GM10266 (cell line): ENCODE measurements at regions not wholly inside any gene's neighbourhood (a gene's known extent, or its start where the extent isn't known, plus 50 kb on each side); places are given as distances from the start of the nearest gene placed in this dataset.

Source experiments
- DNase-seq: peaks from one replicate; pipeline ENCODE4 v3.0.0; 2012; ENCODE audit errors: extremely low spot score
- TF ChIP-seq, protein P1 (sequence below): IDR thresholded peaks from 2 replicates; pipeline ENCODE4 v1.5.1; 2012; ENCODE audit warnings: mild to moderate bottlenecking, low read depth; ENCODE audit not compliant: control insufficient read depth, insufficient read depth; ENCODE audit errors: missing control alignments

DNA sequence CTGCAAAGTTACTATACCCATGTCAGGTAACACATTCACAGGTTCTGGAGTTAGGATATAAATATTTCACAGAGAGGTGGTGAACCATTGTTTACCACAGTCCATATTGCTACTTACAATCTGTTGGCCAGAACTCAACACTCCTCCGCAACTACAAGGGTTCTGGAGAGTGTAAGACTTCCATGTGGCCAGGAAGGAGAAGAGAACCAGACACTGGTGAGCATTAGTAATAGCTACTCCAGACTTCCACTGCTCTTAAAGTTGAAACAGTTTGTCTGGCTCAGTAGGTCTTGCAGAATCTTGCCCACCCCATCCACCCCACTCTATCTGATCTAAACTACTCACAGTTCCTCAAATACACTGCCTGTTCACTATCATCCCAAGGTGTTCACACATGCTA, 369.6 kb downstream of the DUSP6 start:
- no peak for DNase-seq
- TF ChIP-seq, protein P1, sequence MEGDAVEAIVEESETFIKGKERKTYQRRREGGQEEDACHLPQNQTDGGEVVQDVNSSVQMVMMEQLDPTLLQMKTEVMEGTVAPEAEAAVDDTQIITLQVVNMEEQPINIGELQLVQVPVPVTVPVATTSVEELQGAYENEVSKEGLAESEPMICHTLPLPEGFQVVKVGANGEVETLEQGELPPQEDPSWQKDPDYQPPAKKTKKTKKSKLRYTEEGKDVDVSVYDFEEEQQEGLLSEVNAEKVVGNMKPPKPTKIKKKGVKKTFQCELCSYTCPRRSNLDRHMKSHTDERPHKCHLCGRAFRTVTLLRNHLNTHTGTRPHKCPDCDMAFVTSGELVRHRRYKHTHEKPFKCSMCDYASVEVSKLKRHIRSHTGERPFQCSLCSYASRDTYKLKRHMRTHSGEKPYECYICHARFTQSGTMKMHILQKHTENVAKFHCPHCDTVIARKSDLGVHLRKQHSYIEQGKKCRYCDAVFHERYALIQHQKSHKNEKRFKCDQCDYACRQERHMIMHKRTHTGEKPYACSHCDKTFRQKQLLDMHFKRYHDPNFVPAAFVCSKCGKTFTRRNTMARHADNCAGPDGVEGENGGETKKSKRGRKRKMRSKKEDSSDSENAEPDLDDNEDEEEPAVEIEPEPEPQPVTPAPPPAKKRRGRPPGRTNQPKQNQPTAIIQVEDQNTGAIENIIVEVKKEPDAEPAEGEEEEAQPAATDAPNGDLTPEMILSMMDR, result no peak

DNA sequence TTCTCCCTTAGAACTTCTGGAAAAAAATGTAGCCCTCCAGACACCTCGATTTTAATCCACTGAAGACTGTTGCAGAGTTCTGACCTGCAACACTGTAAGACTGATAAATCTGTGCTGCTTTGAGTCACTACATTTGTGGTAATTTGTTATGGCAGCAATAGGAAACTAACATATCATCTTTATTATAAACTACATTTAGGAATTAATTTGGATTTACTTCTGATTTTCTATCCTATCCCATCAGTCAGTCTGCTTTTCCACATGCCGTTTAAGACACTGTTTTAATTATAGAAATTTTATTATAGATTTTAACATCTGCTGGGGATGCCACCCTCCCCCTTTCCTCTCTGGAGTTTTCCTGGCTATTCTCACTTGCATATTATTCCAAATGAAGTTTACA, 375.2 kb downstream of the DUSP6 start:
- DNase-seq, result no peak
- TF ChIP-seq, protein P1, result no peak

DNA sequence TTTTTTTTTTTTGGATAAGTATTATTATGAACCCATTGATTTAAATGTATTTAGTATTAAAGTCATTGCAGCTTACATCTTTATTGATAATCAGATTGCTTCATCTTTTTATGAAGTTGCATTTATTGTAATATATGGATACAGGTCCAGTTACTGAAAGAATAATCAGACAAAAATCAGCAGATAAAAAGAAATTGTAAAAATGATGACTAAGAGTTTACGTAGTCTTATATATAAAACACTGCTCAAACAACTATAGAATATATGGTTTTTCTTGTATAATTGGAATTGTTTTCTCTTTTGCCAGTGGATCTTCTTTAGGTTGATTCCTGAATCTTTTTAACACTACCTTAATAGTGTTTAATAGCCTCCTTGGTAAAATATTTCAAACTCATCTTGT, 378.3 kb downstream of the DUSP6 start:
- TF ChIP-seq, protein P1, result no peak
- no peak for DNase-seq

DNA sequence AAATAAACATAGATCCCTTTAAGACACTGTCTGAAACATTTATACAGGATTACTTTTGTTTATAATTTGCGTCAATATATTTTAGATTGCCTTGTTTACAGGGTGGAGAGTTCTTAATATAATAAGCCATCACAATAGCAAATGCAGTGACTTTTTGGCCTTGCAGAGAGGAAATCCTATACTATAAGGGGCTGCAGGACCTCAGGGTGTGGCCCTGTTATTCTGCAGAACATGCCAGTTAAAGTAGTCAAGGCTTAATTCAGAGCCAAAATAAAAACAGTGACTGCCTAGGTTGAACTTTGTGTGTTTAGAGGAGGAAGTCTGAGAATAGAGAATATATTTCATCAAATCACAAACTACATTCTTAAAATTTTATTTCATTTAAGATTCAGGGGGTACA, 381.6 kb downstream of the DUSP6 start:
- TF ChIP-seq, protein P1, result no peak

DNA sequence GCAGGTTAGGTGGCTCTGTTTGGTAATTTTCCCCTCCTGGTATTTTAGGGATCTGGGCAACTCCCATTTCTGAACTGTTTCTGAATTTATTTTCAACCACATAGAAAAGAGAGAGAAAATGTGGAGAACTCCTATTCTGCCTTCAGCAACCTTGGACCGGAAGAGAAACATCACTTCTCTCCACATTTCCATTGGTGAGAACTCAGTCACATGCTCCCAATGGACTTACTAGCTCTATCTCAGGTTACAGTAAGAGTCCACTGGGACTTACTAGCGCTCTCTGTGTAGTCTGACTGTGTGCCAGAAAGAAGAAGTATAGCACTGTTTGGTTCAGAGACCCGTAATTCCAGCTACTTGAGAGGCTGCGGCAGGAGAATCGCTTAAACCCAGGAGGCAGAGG, 383.2 kb downstream of the DUSP6 start:
- TF ChIP-seq, protein P1, result no peak
- DNase-seq, result no peak

More for the DNA sequence above, 381.6 kb downstream of the DUSP6 start:
- DNase-seq, result no peak

DNA sequence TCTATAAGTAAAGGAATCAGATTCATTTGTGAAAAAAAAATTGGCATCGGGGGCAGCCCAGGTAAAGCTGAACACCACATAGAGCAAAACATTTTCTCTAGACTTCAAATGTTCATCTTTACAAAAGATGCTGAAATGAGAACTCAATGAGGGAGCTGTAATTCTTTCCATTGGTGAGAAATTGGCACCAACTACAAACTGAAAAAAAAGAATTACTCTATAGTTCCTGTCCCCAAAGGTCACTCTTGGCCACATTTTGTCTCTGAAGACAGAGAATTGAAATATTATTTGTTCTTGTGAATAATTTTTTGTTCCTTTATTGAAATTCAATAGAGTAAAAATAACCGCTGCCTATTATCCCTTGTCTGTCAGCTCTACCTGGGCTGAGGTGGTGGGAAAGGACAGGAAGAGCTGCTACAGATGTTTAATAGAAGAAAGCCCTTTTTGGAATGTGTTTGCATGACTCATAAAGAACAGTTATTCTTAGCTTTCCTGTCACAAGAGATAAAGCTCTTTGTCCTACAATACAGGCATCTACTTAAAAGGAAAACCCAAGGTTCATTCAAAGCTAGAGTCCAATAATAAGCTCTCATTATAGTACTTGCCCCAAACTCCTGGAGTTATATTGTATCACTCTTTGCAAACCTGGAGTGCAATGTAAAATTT, 380.1 kb upstream of the KITLG start:
- no peak for DNase-seq
- TF ChIP-seq, protein P1, result no peak

DNA sequence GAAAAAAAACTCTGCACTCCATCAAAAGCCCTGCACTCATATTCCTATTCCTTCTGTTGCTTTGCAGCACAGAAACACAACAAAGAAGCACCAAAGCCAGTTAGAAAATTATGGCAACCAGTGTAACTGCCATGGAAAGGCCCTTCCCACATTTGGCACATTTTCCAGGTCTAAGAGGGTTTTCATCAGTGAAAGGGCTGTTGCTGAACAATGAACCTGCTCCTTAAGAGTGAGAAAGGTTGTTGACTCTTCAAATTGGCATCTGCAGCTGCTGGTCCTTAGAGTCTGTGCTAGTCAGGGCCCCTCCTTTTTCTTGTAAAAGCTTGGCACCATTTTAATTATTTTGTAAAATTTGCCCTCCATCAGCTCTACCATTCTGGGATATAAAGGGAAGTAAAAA, 378.7 kb upstream of the KITLG start:
- TF ChIP-seq, protein P1, result no peak

More for the DNA sequence above, 378.7 kb upstream of the KITLG start:
- no peak for DNase-seq
